Stimulated activated CD4-positive, alpha-beta T cell treated with anti-CD3 and anti-CD28 coated beads, Interleukin-12 subunit alpha, Interleukin-12 subunit beta, amount 100 ng/mL, for 48 hours (primary cell): ENCODE measurements at regions not wholly inside any gene's neighbourhood (a gene's known extent, or its start where the extent isn't known, plus 50 kb on each side); places are given as distances from the start of the nearest gene placed in this dataset.
"Not testable (repeated sequence)": the region's sequence is repeated elsewhere in the genome, so short reads cannot be mapped to it uniquely, and the experiment has no call there.

Source experiments
- DNase-seq, 3 donors: peaks; one replicate each; pipeline ENCODE4 v3.0.0-alpha.2; 2020; ENCODE audit warnings: low read depth in 2 of 3, low spot score in 1 of 3

GRCh38 chr12:127170226-127171180, 1096.5 kb upstream of the TMEM132C start:
- no peak for DNase-seq

DNA sequence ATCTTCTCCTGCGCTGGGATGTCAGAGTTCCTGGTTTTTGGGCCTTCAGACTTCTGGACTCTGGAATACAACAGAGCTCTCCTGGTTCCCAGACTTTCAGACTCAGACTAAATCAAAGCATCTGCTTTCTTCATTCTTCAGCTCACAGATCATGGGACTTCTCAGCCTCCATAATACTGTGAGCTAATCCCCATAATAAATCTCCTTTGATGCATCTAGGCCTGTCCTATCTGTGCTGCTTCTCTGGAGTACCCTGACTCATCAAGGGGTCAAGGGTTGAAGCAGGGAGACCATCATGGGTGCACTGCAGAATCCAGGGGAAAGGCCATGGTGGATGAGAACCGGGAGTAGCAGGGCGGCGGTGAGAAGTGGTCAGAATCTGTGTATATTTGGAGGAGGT, 1094.1 kb upstream of the TMEM132C start:
- DNase-seq, result no peak

GRCh38 chr12:127173971-127174370, 1093.0 kb upstream of the TMEM132C start:
- DNase-seq, result not testable (repeated sequence)

DNA sequence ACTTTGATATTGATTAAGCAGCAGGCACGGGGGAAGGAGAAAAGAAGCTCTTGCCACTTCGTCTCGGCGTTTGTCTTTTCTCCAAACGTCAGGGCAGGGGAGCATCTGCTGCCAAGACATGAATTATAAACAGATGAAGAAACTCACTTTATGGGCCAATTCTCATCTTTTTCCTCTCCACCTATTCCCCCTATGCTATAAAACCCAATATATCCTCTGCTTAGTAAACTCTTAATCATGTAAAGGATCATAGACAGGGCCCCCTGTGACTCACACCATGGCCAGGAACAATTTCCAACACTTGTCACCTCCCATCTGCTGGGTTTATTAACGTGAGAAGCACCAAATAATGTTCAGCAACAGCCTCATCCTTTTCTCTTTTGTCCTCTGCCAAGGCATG, 1092.1 kb upstream of the TMEM132C start:
- DNase-seq, result no peak

DNA sequence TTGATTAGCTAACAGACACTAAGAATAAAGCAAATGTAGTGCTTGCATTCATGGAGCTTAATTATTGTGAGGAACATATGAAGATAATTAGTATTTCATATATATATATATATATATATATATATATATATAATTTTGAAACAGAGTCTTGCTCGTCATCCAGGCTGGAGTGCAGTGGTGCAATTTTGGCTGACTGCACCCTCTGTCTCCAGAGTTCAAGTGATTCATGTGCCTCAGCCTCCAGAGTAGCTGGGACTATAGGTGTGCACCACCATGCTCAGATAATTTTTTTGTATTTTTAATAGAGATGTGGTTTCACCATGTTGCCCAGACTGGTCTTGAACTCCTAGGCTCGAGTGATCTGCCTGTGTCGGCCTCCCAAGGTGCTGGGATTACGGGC, 1091.6 kb upstream of the TMEM132C start:
- no peak for DNase-seq

- DNase-seq, result no peak
Measured at GRCh38 chr12:127176804-127177203, 1090.2 kb upstream of the TMEM132C start.

GRCh38 chr12:127178052-127178451, 1088.9 kb upstream of the TMEM132C start:
- DNase-seq, result no peak

GRCh38 chr12:127178463-127178862, 1088.5 kb upstream of the TMEM132C start:
- no peak for DNase-seq

DNA sequence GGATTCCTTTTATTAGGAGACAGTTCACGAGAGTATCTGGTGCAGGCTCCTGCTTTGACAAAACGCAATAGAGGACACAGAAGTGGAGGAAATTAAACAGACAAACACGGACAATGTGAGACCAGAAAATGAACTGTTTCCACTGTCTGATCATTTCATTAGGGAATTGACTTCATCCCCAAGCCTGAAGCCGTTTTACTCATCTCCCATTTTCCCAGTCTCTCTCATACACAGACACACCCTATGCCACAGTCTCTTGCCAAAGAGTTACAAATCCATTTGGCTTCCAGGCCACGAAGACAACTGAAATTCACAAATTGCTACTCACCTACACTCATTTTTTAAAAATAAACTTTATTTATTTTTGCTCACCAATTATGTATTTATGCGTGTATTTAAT, 1087.8 kb upstream of the TMEM132C start:
- DNase-seq, result no peak

DNA sequence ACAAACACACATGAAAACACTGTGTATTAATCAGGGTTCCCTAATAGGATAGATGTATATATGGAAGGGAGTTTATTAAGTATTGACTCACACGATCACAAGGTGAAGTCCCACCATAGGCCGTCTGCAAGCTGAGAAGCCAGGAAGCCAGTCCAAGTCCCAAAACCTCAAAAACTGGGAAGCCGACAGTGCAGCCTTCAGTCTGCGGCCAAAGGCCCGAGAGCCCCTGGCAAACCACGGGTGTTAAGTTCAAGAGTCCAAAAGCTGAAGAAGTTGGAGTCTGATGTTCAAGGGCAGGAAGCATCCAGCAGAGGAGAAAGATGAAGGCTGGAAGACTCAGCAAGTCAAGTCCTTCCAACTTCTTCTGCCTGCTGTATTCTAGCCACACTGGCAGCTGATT, 1085.0 kb upstream of the TMEM132C start:
- no peak for DNase-seq

- DNase-seq, result no peak
Measured at GRCh38 chr12:127189992-127190391, 1077.0 kb upstream of the TMEM132C start.

- no peak for DNase-seq
Measured at GRCh38 chr12:127191129-127191528, 1075.8 kb upstream of the TMEM132C start.

GRCh38 chr12:127192391-127192790, 1074.6 kb upstream of the TMEM132C start:
- no peak for DNase-seq

GRCh38 chr12:127193341-127193740, 1073.6 kb upstream of the TMEM132C start:
- DNase-seq, result no peak

GRCh38 chr12:127194176-127194575, 1072.8 kb upstream of the TMEM132C start:
- no peak for DNase-seq

- DNase-seq, result no peak
Measured at GRCh38 chr12:127205781-127206555, 1061.0 kb upstream of the TMEM132C start.

DNA sequence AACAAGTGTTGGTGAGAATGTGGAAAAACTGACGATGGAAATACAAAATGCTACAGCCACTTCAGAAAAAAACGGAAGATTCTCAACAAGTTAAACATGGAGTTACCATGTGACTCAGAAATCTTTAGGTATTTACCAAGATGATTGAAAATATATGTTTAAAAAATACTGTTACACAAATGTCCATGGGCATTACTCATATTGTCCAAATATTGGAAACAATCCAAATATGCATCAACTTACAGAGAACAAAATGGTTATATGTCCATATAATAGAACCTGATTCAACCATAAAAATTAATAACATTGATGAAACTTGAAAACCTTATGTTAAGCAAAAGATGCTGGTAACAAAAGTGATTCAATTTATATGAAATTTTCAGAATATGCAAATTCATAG, 1057.7 kb upstream of the TMEM132C start:
- DNase-seq, result no peak

GRCh38 chr12:127214186-127214585, 1052.8 kb upstream of the TMEM132C start:
- no peak for DNase-seq

- DNase-seq, result no peak
Measured at GRCh38 chr12:127223011-127223410, 1044.0 kb upstream of the TMEM132C start.

DNA sequence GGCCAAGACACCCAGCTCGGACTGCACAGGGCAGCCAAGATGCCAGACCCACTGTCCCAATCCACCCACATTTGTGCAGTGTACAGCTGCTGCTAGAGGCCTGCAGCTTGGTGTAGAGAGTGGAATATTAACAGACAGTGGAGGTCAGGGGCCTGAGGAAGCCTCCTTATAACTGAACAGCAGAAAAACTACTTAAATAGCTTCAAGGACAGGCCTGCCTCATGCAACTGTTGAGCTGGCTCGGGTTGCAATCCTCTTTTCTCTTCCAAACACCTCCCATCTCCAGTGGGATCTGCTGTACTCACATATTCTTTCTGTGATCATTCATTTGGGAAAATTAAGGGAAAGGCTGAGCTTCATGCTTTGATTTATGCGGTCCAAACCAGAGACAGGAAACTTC, 1043.2 kb upstream of the TMEM132C start:
- no peak for DNase-seq

DNA sequence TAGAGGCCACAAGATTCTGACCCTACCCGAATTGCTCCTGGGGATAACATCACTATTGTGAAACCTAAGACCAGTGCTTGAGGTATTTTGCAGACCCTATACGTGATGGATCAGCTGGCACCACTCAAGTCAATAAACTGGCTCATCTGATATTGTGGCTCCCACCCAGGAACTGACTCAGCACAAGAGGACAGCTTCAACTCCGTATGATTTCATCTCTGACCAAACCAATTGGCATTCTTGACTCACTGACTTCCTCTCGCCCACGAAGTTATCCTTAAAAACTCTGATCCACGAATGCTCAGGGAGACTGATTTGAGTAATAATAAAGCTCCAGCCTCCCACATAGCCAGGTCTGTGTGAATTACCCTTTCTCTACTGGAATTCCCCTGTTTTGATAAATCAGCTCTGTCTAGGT, 1036.1 kb upstream of the TMEM132C start:
- DNase-seq, result no peak

DNA sequence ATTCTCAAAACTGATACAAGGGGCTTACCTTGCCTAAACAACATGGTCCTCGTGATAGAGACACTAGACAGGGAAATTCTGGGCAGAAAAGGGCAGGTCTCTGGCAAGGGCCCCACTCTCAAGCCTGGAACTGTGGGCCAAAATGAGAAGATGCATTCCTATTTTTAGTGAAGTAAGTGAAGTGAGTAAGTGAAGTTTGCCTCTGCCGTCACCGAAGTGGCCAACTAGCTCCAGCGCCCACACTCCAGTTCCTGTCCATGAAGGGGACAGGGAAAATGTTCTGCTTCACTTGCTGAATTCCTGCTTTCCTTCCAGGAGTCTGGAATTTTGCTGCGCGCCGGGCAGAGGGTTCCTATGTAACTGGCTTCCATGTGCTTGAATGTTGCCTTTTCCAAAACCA, 1035.6 kb upstream of the TMEM132C start:
- DNase-seq, result no peak
